ENCODE measurements at regions not wholly inside any gene's neighbourhood (a gene's known extent, or its start where the extent isn't known, plus 50 kb on each side); places are given as distances from the start of the nearest gene placed in this dataset.
"Not testable (repeated sequence)": the region's sequence is repeated elsewhere in the genome, so short reads cannot be mapped to it uniquely, and the experiment has no call there.

GRCh38 chr5:126677121-126677520, 76.4 kb downstream of the PHAX start:
- DNase-seq, result no peak

GRCh38 chr5:126680191-126680817, 79.6 kb downstream of the PHAX start:
- DNase-seq, result no peak

- not testable (repeated sequence) for DNase-seq
These were observed 80.6 kb downstream of the PHAX start for GRCh38 chr5:126681314-126681713.

- DNase-seq, result no peak
These were observed 81.2 kb downstream of the PHAX start for GRCh38 chr5:126681970-126682369.

- DNase-seq, result no peak
These were observed 82.1 kb downstream of the PHAX start for GRCh38 chr5:126682856-126683255.

- DNase-seq, result no peak
These were observed 83.2 kb downstream of the PHAX start for GRCh38 chr5:126683912-126684311.

GRCh38 chr5:126684656-126685442, 84.1 kb downstream of the PHAX start:
- peak; percentile 32 for DNase-seq

GRCh38 chr5:126686451-126687126, 85.8 kb downstream of the PHAX start:
- DNase-seq, result no peak

- DNase-seq, result no peak
These were observed 84.0 kb upstream of the LMNB1 start for GRCh38 chr5:126692971-126693370.

- no peak for DNase-seq
These were observed 83.1 kb upstream of the LMNB1 start for GRCh38 chr5:126693806-126694205.

GRCh38 chr5:126694403-126694802, 82.5 kb upstream of the LMNB1 start:
- DNase-seq, result no peak

GRCh38 chr5:126695091-126695490, 81.8 kb upstream of the LMNB1 start:
- DNase-seq, result no peak

- no peak for DNase-seq
These were observed 69.9 kb upstream of the LMNB1 start for GRCh38 chr5:126707080-126707479.

- DNase-seq, result no peak
These were observed 61.2 kb upstream of the LMNB1 start for GRCh38 chr5:126715765-126716164.

- DNase-seq, result no peak
These were observed 60.1 kb upstream of the LMNB1 start for GRCh38 chr5:126716861-126717260.

GRCh38 chr5:126718236-126718868, 58.6 kb upstream of the LMNB1 start:
- no peak for DNase-seq

GRCh38 chr5:126720369-126720768, 56.6 kb upstream of the LMNB1 start:
- no peak for DNase-seq

- no peak for DNase-seq
These were observed 53.3 kb upstream of the LMNB1 start for GRCh38 chr5:126723643-126724042.

Data from activated T-cell treated with anti-CD3 and anti-CD28 coated beads, Interleukin-2, amount 50 U/mL, for 1 hour (primary cell).